ENCODE measurements at regions not wholly inside any gene's neighbourhood (a gene's known extent, or its start where the extent isn't known, plus 50 kb on each side); places are given as distances from the start of the nearest gene placed in this dataset.
"Not testable (repeated sequence)": the region's sequence is repeated elsewhere in the genome, so short reads cannot be mapped to it uniquely, and the experiment has no call there.

- FAIRE-seq, result no peak
These were observed 374.2 kb downstream of the SH2D1A start for GRCh38 chrX:124720532-124720931.

- FAIRE-seq, result no peak
These were observed 379.1 kb downstream of the SH2D1A start for GRCh38 chrX:124725502-124725901.

GRCh38 chrX:124726292-124726691 is 379.9 kb downstream of the SH2D1A start:
- no peak for FAIRE-seq

- FAIRE-seq, result no peak
These were observed 380.5 kb downstream of the SH2D1A start for GRCh38 chrX:124726881-124727280.

- no peak for FAIRE-seq
These were observed 390.3 kb downstream of the SH2D1A start for GRCh38 chrX:124736553-124737270.

- no peak for FAIRE-seq
These were observed 391.4 kb downstream of the SH2D1A start for GRCh38 chrX:124737771-124738170.

- FAIRE-seq, result no peak
These were observed 400.9 kb downstream of the SH2D1A start for GRCh38 chrX:124747295-124747694.

- FAIRE-seq, result no peak
These were observed 418.0 kb downstream of the SH2D1A start for GRCh38 chrX:124764354-124764753.

- FAIRE-seq, result no peak
These were observed 422.8 kb downstream of the SH2D1A start for GRCh38 chrX:124769166-124769565.

GRCh38 chrX:124771292-124771691 is 424.9 kb downstream of the SH2D1A start:
- FAIRE-seq, result no peak

GRCh38 chrX:124788253-124788652 is 441.9 kb downstream of the SH2D1A start:
- not testable (repeated sequence) for FAIRE-seq

GRCh38 chrX:124789874-124790273 is 443.5 kb downstream of the SH2D1A start:
- FAIRE-seq, result not testable (repeated sequence)

- FAIRE-seq, result peak; percentile 5
These were observed 445.2 kb downstream of the SH2D1A start for GRCh38 chrX:124791492-124792095.

- no peak for FAIRE-seq
These were observed 450.6 kb downstream of the SH2D1A start for GRCh38 chrX:124796989-124797388.

- FAIRE-seq, result no peak
These were observed 458.6 kb downstream of the SH2D1A start for GRCh38 chrX:124804962-124805361.

- no peak for FAIRE-seq
These were observed 459.1 kb downstream of the SH2D1A start for GRCh38 chrX:124805486-124805885.

GRCh38 chrX:124814106-124814505 is 467.7 kb downstream of the SH2D1A start:
- no peak for FAIRE-seq

- FAIRE-seq, result peak; percentile 71
These were observed 471.7 kb downstream of the SH2D1A start for GRCh38 chrX:124818033-124818432.

- no peak for FAIRE-seq
These were observed 472.4 kb downstream of the SH2D1A start for GRCh38 chrX:124818764-124819163.

- no peak for FAIRE-seq
These were observed 474.4 kb downstream of the SH2D1A start for GRCh38 chrX:124820738-124821137.

GRCh38 chrX:124827258-124827845 is 481.0 kb downstream of the SH2D1A start:
- FAIRE-seq, result no peak

- no peak for FAIRE-seq
These were observed 483.6 kb downstream of the SH2D1A start for GRCh38 chrX:124829930-124830329.

- no peak for FAIRE-seq
These were observed 482.9 kb upstream of the TEX13C start for GRCh38 chrX:124836786-124837185.

- FAIRE-seq, result no peak
These were observed 477.5 kb upstream of the TEX13C start for GRCh38 chrX:124842205-124842604.

Data from islet of Langerhans (tissue), 1 donor.